ENCODE measurements at regions not wholly inside any gene's neighbourhood (a gene's known extent, or its start where the extent isn't known, plus 50 kb on each side); places are given as distances from the start of the nearest gene placed in this dataset.

DNA sequence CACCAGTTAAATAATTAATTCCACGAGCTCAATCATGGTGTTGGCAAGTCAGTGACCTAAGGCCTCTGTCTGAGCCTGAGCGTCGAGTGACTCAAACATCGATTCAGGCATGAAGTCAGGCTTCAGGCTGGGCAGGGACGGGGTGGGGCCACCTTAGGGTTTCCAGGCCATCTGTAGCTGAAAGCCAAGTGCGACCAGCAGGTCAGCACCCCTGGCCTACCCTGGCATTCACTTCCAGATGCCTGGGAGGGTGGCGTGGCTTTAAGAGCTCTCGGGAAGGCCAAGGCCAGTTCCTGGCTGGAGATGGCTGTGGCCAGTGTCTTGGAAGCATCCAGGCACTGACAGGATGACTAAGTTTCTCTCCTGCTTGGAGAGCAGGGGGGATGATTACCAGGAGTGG lies 113.4 kb downstream of the DACT2 start:
- TF ChIP-seq ZBTB7A (IDR thresholded peaks at IDR 0.05; ENCODE audit: low read depth): no peak
- no peak for TF ChIP-seq CREB1 (IDR thresholded peaks at IDR 0.05; ENCODE audit: low read depth)
- TF ChIP-seq CEBPB (IDR thresholded peaks at IDR 0.05): no peak
- TF ChIP-seq NFIC (IDR thresholded peaks at IDR 0.05): no peak
- TF ChIP-seq, protein P1, sequence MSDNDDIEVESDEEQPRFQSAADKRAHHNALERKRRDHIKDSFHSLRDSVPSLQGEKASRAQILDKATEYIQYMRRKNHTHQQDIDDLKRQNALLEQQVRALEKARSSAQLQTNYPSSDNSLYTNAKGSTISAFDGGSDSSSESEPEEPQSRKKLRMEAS (IDR thresholded peaks at IDR 0.05): no peak
- TF ChIP-seq TCF12 (IDR thresholded peaks at IDR 0.05; ENCODE audit: low read depth): no peak
- no peak for TF ChIP-seq FOXM1 (IDR thresholded peaks at IDR 0.05; ENCODE audit: borderline replicate concordance, low read depth)
- TF ChIP-seq REST (IDR thresholded peaks at IDR 0.05; ENCODE audit: low read depth): no peak
- no peak for TF ChIP-seq EGR1 (IDR thresholded peaks at IDR 0.05)
- TF ChIP-seq TEAD4 (IDR thresholded peaks at IDR 0.05): no peak
- TF ChIP-seq EP300 (IDR thresholded peaks at IDR 0.05; ENCODE audit: borderline replicate concordance): no peak
- no peak for TF ChIP-seq YY1 (IDR thresholded peaks at IDR 0.05; ENCODE audit: low read depth)
- TF ChIP-seq TAF1 (IDR thresholded peaks at IDR 0.05; ENCODE audit: low read depth): no peak
- TF ChIP-seq, protein P2, sequence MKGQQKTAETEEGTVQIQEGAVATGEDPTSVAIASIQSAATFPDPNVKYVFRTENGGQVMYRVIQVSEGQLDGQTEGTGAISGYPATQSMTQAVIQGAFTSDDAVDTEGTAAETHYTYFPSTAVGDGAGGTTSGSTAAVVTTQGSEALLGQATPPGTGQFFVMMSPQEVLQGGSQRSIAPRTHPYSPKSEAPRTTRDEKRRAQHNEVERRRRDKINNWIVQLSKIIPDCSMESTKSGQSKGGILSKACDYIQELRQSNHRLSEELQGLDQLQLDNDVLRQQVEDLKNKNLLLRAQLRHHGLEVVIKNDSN (IDR thresholded peaks at IDR 0.05): no peak
- TF ChIP-seq RAD21 (IDR thresholded peaks at IDR 0.05; ENCODE audit: low read depth): no peak

GRCh38 chr6:168201799-168202198 lies 117.8 kb downstream of the DACT2 start:
- TF ChIP-seq CREB1 (IDR thresholded peaks at IDR 0.05; ENCODE audit: low read depth): no peak
- TF ChIP-seq EP300 (IDR thresholded peaks at IDR 0.05; ENCODE audit: borderline replicate concordance): no peak

DNA sequence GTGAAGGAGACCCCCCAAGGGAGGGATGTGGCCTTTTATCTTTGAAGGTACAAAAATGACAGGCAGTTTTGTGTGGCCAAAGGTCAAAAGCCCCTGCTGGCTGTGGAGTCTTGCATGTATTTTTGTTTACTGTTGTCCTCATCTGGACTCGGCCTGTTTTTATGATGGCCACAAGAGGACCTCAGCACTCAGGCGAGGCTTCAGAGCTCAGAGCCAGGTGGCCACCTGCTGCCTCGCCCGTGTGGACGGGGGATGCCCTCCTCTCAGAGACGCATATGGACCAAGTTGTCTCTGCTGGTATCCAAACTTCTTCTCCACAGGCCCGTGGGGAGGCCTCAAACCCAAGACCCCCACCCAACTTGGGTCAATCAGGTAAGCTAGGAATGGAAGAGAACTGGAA lies 118.2 kb downstream of the DACT2 start:
- no peak for TF ChIP-seq TCF12 (IDR thresholded peaks at IDR 0.05; ENCODE audit: low read depth)
- TF ChIP-seq RAD21 (IDR thresholded peaks at IDR 0.05; ENCODE audit: low read depth): peak; percentile 79

GRCh38 chr6:168200571-168201134 lies 118.9 kb downstream of the DACT2 start:
- no peak for TF ChIP-seq TCF12 (IDR thresholded peaks at IDR 0.05; ENCODE audit: low read depth)
- no peak for TF ChIP-seq REST (IDR thresholded peaks at IDR 0.05; ENCODE audit: low read depth)
- TF ChIP-seq YY1 (IDR thresholded peaks at IDR 0.05; ENCODE audit: low read depth): no peak
- TF ChIP-seq, protein P2 (IDR thresholded peaks at IDR 0.05): no peak
- TF ChIP-seq FOXM1 (IDR thresholded peaks at IDR 0.05; ENCODE audit: borderline replicate concordance, low read depth): no peak
- TF ChIP-seq TAF1 (IDR thresholded peaks at IDR 0.05; ENCODE audit: low read depth): no peak
- no peak for TF ChIP-seq ZBTB7A (IDR thresholded peaks at IDR 0.05; ENCODE audit: low read depth)
- TF ChIP-seq, protein P1 (IDR thresholded peaks at IDR 0.05): no peak
- no peak for TF ChIP-seq CREB1 (IDR thresholded peaks at IDR 0.05; ENCODE audit: low read depth)
- TF ChIP-seq TEAD4 (IDR thresholded peaks at IDR 0.05): no peak
- no peak for TF ChIP-seq NFIC (IDR thresholded peaks at IDR 0.05)
- no peak for TF ChIP-seq EGR1 (IDR thresholded peaks at IDR 0.05)
- no peak for TF ChIP-seq CEBPB (IDR thresholded peaks at IDR 0.05)
- TF ChIP-seq RAD21 (IDR thresholded peaks at IDR 0.05; ENCODE audit: low read depth): no peak
- TF ChIP-seq EP300 (IDR thresholded peaks at IDR 0.05; ENCODE audit: borderline replicate concordance): no peak

- no peak for TF ChIP-seq YY1 (IDR thresholded peaks at IDR 0.05; ENCODE audit: low read depth)
- no peak for TF ChIP-seq EGR1 (IDR thresholded peaks at IDR 0.05)
- no peak for TF ChIP-seq EP300 (IDR thresholded peaks at IDR 0.05; ENCODE audit: borderline replicate concordance)
- TF ChIP-seq RAD21 (IDR thresholded peaks at IDR 0.05; ENCODE audit: low read depth): no peak
- TF ChIP-seq CEBPB (IDR thresholded peaks at IDR 0.05): no peak
- no peak for TF ChIP-seq REST (IDR thresholded peaks at IDR 0.05; ENCODE audit: low read depth)
- TF ChIP-seq CREB1 (IDR thresholded peaks at IDR 0.05; ENCODE audit: low read depth): no peak
- no peak for TF ChIP-seq FOXM1 (IDR thresholded peaks at IDR 0.05; ENCODE audit: borderline replicate concordance, low read depth)
- TF ChIP-seq, protein P2 (IDR thresholded peaks at IDR 0.05): no peak
- TF ChIP-seq ZBTB7A (IDR thresholded peaks at IDR 0.05; ENCODE audit: low read depth): no peak
- no peak for TF ChIP-seq NFIC (IDR thresholded peaks at IDR 0.05)
- no peak for TF ChIP-seq TAF1 (IDR thresholded peaks at IDR 0.05; ENCODE audit: low read depth)
- no peak for TF ChIP-seq TEAD4 (IDR thresholded peaks at IDR 0.05)
Observed at GRCh38 chr6:168198302-168199180, 119.5 kb upstream of the FRMD1 start.

Data from Ishikawa (cell line).